ENCODE measurements at regions not wholly inside any gene's neighbourhood (a gene's known extent, or its start where the extent isn't known, plus 50 kb on each side); places are given as distances from the start of the nearest gene placed in this dataset.
"Not testable (repeated sequence)": the region's sequence is repeated elsewhere in the genome, so short reads cannot be mapped to it uniquely, and the experiment has no call there.

GRCh38 chr5:5838493-5838892 lies 416.0 kb downstream of the ICE1 start:
- no peak for DNase-seq

DNA sequence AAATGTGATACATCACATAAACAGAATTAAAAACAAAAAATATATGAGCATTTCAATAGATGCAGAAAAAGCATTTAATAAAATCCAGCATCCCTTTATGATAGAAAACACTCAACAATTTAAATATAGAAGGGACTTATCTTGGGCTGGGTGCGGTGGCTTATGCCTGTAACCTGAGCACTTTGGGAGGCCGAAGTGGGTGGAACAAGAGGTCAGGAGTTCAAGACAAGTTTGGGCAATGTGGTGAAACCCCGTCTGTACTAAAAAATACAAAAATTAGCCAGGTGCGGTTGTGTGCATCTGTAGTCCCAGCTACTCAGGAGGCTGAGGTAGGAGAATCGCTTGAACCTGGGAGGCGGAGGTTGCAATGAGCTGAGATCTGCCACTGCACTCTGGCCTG lies 409.1 kb downstream of the ICE1 start:
- DNase-seq: not testable (repeated sequence)

- DNase-seq: no peak
Measured at GRCh38 chr5:5828619-5829018, 406.1 kb downstream of the ICE1 start.

DNA sequence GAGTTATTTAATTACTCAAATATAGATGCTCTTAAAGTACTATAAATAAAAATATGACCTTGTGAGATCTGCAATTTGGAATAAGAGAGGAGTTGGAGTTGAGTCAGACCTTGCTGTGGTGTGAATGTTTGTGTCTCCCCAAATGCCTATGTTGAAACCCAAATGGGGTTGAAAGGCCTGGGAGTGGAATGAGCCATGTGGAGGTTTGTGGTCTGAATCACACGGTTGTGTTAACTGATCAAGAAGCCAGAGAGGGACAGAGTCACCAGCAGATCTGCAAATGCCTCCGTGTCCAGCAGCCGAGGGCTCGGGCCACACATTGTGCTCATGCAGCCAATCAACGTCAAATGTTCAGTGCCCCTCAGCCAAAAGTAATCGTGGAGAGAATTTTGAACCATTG lies 404.4 kb downstream of the ICE1 start:
- no peak for DNase-seq

GRCh38 chr5:5822729-5823257 lies 400.3 kb downstream of the ICE1 start:
- no peak for DNase-seq

DNA sequence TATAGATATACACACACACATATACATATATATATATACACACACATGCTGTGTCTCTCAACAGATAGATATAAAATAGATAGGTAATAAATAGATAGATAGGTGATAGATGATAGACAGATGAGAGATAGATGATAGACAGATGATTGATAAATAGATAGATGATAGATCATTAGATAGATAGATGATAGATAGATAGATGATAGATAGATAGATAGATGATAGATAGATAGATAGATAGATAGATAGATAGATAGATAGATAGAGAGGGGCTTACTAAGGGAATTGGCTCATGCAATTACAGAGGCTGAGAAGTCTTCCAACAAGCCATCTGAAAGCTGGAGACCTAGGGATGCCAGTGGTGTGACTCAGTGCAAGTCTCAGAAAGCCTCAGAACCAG lies 394.5 kb downstream of the ICE1 start:
- no peak for DNase-seq

DNA sequence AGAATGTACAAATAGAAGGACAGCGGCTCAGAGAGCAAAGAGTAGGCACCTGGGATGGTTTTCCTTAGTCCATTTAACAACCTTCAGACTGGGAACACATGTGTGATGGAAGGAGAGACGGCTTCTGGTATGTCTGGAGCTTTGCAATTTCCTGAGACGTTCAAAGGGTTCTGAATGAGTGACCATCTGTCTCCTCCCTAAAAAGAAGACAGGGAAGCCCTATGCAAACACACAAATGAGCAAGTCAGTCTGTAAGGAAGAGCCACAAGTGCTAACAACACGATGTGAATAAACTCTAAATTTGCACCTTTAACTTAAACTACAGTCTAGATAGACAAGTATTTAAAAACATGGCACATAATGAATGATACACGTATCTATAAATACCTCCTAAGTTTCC lies 391.0 kb downstream of the ICE1 start:
- no peak for DNase-seq

GRCh38 chr5:5810461-5810860 lies 388.0 kb downstream of the ICE1 start:
- no peak for DNase-seq

DNA sequence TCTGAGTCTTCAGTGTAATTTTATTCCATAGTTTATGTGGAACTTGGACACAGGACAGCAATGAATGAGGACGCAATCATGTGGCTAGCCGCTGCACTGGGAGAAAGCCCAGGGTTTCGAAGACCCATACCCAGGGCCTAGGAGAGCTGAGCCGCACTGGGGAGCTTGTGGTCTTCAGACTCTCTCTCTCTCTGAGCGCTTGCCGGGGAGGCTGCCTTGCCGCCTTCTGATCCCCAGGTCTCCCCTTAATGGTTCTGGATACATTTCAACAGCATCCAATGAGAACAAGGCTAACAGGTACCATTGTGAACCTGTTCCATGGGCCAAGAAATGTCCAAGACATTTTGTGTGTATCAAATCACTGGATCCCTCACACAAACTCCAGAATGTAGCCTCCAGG lies 383.4 kb downstream of the ICE1 start:
- DNase-seq: no peak

- no peak for DNase-seq
Measured at GRCh38 chr5:5804478-5805233, 382.2 kb downstream of the ICE1 start.

DNA sequence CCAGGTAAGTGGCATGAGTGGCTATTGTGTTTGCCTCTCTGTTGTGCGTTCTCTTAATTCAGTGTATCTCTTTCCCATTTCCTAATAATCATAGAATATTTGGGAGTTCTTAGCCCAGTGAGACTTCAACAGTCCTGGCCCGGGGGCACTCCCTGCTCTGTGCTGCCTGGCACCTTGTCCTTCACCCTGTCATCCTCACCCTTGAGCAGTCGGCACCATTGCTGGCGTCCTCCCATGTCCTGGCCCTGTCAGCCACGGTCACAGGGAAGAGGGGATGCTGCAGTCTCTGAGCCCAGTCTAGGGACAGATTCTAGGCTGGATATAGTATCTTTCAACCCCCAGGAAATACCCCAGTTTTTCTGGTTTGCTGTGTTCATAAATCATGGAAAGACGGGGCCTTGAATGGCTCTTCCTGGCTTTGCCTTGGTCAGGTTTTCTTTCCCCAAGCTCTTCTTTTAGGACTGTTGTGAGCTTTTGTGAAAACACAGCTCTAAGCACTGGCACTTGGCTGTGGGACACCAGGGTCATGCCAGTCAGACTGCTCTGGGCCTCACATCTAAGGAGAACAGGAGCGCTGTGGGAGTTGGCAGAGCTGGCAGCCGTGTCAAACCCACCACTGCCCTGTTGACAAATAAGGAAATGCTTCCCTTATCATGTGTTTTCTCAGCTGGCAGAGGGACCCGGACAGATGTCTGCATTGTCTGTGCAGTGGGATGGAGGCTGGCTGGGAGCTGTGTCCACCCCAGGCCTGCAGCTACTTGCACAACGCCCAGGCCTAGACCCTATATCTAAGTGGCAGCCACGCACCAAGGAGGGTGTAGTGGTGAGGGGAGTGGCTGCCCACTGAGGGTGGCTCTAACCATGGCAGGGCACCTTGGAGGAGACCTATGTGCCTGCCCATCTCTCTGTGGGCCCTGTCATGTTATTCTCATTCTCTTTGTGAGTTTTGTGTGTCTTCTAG lies 378.6 kb downstream of the ICE1 start:
- no peak for DNase-seq

DNA sequence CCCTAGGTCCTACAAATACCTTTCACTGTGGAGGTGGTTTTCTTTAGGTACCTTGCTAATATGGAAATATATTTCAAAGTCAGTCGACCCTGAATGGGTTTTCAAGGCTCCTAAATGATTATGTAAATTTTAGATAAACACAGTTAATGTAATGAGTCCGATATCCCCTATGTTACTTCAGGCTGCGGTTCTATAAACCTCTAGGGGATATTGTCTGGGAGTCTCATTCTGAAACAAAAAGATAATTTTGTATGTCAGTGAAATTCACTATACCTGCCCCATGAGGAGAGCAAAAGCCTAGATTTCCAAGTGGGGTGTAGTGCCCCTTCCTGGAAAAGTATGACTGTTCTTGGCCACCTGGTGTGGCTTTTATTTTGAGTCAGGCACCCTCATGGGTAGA lies 377.3 kb downstream of the ICE1 start:
- DNase-seq: no peak

DNA sequence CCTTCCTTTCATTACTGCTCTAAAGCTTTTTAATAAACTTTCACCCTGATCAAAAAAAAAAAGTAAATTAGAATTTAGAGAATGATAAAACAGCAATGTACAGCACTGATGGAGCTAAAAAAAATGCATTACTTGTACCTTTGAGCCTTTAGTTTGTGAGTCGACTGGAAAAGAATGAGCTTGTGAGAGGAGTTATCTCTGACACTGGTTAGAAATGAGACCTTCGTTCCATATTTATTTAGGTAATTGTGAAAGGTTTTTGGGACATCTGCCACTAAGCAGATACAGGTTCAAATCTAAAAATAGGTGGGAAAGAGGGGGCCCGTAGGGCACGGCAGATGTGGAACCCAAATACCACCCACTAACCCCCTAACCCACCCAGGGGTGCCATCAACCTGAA lies 376.8 kb downstream of the ICE1 start:
- DNase-seq: no peak

DNA sequence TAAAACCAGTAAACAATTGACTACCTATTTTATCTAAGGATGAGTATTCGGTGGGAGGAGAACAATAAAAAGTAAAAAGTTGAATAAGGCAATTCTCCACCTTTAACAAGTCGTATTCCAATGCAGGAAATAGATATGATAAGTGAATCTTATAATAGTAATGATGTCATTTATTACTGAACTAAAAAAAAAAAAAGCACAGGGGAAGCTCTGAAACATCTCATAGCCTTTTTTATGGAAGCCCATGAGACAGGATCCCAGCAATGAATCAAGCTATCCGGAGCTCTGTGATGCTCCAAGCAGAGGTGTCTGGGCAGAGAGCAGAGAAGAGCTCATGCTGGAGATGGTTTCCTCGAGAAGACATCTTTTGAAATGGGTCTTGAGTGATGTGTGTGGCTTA lies 376.0 kb downstream of the ICE1 start:
- DNase-seq: no peak

DNA sequence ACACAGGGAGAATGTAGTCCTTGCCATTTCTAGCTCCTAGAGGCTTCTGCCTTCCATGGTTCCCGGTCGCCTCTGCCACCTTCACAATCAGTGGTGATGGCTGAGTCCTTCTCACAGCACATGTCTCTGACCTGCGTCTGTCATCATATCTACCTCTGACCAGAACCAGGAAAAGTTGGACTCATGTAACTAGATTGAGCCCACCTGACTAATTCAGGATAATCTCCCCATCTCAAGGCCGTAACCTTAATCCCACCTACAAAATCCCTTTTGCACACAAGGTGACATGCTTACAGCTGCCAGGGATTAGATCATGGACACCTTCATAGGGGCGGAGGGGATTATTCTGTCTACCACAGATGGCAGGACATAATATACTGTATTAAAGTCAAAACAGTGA lies 375.6 kb downstream of the ICE1 start:
- no peak for DNase-seq

DNA sequence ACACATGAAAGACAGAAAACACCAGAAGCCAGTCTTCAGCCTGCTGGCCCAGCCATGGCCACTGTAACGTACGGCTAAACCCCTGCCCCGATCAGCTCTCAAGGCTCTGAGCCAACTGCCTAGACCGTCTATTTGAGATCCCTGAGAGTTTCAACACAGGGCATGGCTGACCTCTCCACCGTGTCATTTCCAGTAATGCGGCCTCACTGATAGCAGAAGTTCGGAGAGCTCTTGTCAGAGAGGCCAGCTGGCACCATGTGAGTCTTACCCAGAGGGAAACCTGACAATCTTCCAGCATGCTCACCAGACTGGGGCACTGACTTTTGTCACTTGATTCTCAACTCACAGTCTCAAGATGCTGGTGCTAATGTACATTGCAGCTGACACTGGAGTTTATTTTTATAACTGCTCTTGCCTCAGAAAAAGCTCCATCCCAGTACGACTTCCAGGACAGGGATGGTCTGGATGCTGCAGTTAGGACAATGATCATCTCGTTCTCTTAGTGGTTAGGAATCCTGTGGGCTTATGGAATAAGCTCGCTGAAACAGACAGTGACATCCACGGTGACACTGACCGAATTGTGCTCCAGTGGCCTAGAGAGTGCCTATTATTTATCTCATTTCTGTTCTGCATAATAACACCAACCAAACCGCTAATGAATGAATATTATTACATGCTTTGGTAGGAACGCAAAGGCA lies 372.7 kb downstream of the ICE1 start:
- no peak for DNase-seq

- DNase-seq: no peak
Measured at GRCh38 chr5:5794118-5794560, 371.7 kb downstream of the ICE1 start.

DNA sequence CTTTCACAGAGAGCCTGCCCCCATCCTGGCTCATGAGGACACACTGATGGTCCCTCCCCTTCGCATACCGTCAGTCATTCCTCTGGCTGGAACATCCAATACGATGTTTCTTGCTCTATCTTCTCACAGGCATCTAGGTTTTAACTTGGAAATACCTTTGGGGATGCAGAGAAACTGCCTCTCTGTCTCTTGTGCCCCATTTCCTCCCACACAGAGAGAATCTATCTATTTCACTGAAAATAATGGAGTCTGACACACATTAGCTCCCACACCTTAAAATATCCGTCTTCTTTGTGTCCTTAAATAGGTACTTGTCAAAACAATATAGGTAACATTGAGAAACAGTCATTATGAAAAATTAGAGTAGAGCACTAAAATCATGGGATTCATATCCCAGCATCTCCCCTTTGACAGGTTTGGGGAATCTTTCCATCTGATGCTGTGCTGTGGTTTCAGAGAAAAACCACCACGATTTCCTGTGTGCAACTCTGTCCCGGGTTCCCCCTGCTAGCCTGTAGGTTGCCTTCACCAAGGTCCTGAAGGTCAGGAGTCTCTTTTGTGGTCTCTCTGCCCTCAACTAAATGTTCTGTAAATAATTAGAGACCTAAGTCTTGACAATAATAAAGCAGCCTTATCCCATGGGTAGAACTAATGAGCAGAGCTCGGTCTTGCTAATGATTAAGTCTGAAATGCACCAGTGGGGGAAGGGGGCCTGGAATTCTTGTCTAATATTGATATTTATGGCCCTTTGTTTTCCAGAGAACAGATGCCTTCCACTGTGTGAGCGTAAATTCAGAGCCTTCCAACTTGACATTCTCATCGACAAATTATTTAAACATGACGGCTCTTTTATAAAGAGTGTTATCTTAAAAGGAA lies 371.0 kb downstream of the ICE1 start:
- no peak for DNase-seq

- no peak for DNase-seq
Measured at GRCh38 chr5:5792106-5792505, 369.6 kb downstream of the ICE1 start.

- DNase-seq: no peak
Measured at GRCh38 chr5:5788793-5789192, 366.3 kb downstream of the ICE1 start.

DNA sequence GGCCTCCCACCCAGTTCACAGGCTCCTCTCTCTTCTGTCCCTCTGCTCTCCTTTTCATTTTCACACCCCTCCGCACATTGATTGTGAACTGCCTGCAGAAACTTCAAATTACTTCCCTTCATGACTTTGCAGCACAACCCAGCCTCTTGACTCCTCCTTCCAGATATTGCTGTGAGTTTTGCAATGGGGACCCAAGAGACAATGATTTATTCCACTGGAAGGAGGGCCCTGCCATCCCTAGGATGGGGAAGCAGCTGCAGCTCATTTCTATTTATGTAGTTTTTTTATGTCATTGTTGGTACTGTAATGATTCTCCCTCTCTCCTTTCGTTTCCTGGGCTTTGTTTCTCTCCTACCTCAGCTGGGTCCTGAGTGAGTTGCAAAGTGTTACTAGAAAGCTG lies 364.9 kb downstream of the ICE1 start:
- DNase-seq: no peak

DNA sequence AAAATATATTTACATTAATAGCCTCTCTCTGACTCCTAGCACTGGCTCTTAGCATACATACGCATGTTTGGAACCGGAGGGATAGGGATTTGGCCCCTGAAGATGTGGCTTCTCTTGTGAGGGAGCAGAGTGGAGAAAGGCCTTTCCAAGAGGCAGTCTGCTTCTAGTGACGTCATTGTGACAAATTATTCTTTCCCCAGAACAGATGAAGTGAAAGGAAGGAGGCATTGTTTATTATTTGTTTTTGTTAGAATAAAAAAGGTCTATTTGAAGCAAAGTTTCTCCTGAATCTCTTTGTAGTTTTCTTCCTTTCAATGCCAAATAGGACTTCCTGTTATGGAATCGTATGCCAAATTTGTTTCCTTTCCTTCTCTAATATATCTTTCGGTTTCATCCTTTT lies 361.6 kb downstream of the ICE1 start:
- no peak for DNase-seq
